A673 (cell line): ENCODE measurements at regions not wholly inside any gene's neighbourhood (a gene's known extent, or its start where the extent isn't known, plus 50 kb on each side); places are given as distances from the start of the nearest gene placed in this dataset.
A peak's percentile ranks its signal among the peaks of the same experiment; 100 is the strongest.

ENCODE experiments used
- BruUV-seq: library from RNA; stranded (reverse); fragments of 400-500 nt; replicated peaks from 2 replicates; lab custom pipeline; 2021; lab: Mats Ljungman, UMichigan
- CTCF ChIA-PET: fragments of 300-600 bp; sonication (Branson Sonifier 250); formaldehyde crosslinking; loops from one replicate; lab custom pipeline; 2022; ENCODE audit warnings: antibody characterized with exemption; lab: Charles Lee
- POLR2A ChIA-PET: fragments of 300-600 bp; sonication (Branson Sonifier 250); formaldehyde crosslinking; loops from one replicate; lab custom pipeline; 2022; ENCODE audit warnings: antibody characterized with exemption; ENCODE audit not compliant: low non-redundant PET; lab: Charles Lee
- DNase-seq: peaks from one replicate; pipeline ENCODE4 v3.0.0-alpha.2; 2015; ENCODE audit warnings: low spot score
- H3K27ac ChIP-seq: fragments of 200-600 bp; sonication (generic); 2 replicates; pipeline ENCODE4 v1.5.1; 2016; ENCODE audit warnings: mixed run types, low read depth, mild to moderate bottlenecking, mixed read lengths, antibody characterized with exemption, low read length; ENCODE audit not compliant: poor library complexity, severe bottlenecking
- H3K27me3 ChIP-seq: fragments of 200-600 bp; sonication (generic); replicated peaks from 2 replicates; pipeline ENCODE4 v1.6.1; 2017; ENCODE audit warnings: mixed run types, low read depth, mild to moderate bottlenecking, mixed read lengths, antibody characterized with exemption, low read length; ENCODE audit not compliant: insufficient read depth, poor library complexity
- H3K36me3 ChIP-seq: fragments of 200-600 bp; sonication (generic); 2 replicates; pipeline ENCODE4 v1.6.1; 2016; ENCODE audit warnings: mixed run types, mild to moderate bottlenecking, mixed read lengths, antibody characterized with exemption, low read length; ENCODE audit not compliant: insufficient read depth, poor library complexity, severe bottlenecking
- H3K4me1 ChIP-seq: fragments of 200-600 bp; sonication (generic); 2 replicates; pipeline ENCODE4 v1.6.1; 2017; ENCODE audit warnings: mixed run types, mild to moderate bottlenecking, mixed read lengths, antibody characterized with exemption, low read length; ENCODE audit not compliant: insufficient read depth, poor library complexity, severe bottlenecking
- H3K4me3 ChIP-seq: fragments of 200-600 bp; sonication (generic); 2 replicates; pipeline ENCODE4 v1.5.1; 2016; ENCODE audit warnings: low read depth, mixed run types, mild to moderate bottlenecking, mixed read lengths, low read length; ENCODE audit not compliant: poor library complexity, severe bottlenecking
- H3K9me3 ChIP-seq: fragments of 200-600 bp; sonication (generic); 2 replicates; pipeline ENCODE4 v1.6.1; 2016; ENCODE audit warnings: mixed run types, low read depth, mild to moderate bottlenecking, mixed read lengths, antibody characterized with exemption, low read length; ENCODE audit not compliant: poor library complexity, severe bottlenecking
- EZH2 ChIP-seq: fragments of 200-600 bp; sonication (generic); IDR thresholded peaks from 2 replicates; pipeline ENCODE4 v1.6.1; 2017; ENCODE audit warnings: borderline replicate concordance, low read depth, mild to moderate bottlenecking, mixed read lengths, antibody characterized with exemption, low read length; ENCODE audit not compliant: poor library complexity, severe bottlenecking
- intact Hi-C: fragments of 100-400 bp; cut with micrococcal nuclease; formaldehyde crosslinking; loops from one replicate; pipeline ENCODE4 v1.10.0; 2022; ENCODE audit not compliant: unreplicated experiment
- TF ChIP-seq, protein P1 (sequence below): fragments of 300-800, 200-600 bp; sonication (generic); conservative IDR thresholded peaks from 2 replicates; pipeline ENCODE4 v1.5.1; 2017; ENCODE audit warnings: low read depth, mild to moderate bottlenecking, antibody characterized with exemption, low read length, moderate library complexity, mixed read lengths

GRCh38 chr2:224173933-224174332, 134.8 kb upstream of the SERPINE2 start:
- Histone ChIP-seq H3K9me3 (no peaks in the 10 kb centered on the region), H3K27ac (no peak overlapping the region), H3K4me1 (peaks cover 23% of the 10 kb centered on the region), H3K36me3 (no peaks in the 10 kb centered on the region), H3K4me3 (no peak overlapping the region), H3K27me3 (no peaks in the 10 kb centered on the region)
- BruUV-seq = no TSS peak
- ChIA-PET POLR2A (interaction anchor here (0.7 kb wide), 1 partner anchor 19 kb away, joined by 3 read pairs; no protein-coding TSS in a partner anchor), CTCF (no interaction called here)
- intact Hi-C loops = no loop called here
- peak; percentile 83 for DNase-seq
- TF ChIP-seq EZH2 = no peak
- TF ChIP-seq, protein P1, sequence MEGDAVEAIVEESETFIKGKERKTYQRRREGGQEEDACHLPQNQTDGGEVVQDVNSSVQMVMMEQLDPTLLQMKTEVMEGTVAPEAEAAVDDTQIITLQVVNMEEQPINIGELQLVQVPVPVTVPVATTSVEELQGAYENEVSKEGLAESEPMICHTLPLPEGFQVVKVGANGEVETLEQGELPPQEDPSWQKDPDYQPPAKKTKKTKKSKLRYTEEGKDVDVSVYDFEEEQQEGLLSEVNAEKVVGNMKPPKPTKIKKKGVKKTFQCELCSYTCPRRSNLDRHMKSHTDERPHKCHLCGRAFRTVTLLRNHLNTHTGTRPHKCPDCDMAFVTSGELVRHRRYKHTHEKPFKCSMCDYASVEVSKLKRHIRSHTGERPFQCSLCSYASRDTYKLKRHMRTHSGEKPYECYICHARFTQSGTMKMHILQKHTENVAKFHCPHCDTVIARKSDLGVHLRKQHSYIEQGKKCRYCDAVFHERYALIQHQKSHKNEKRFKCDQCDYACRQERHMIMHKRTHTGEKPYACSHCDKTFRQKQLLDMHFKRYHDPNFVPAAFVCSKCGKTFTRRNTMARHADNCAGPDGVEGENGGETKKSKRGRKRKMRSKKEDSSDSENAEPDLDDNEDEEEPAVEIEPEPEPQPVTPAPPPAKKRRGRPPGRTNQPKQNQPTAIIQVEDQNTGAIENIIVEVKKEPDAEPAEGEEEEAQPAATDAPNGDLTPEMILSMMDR = no peak

GRCh38 chr2:224173210-224173609, 134.1 kb upstream of the SERPINE2 start:
- Histone ChIP-seq H3K4me3 (no peak overlapping the region), H3K27ac (no peak overlapping the region), H3K9me3 (no peaks in the 10 kb centered on the region), H3K36me3 (no peaks in the 10 kb centered on the region), H3K4me1 (peaks cover 23% of the 10 kb centered on the region), H3K27me3 (no peaks in the 10 kb centered on the region)
- intact Hi-C loops = no loop called here
- ChIA-PET POLR2A (interaction anchor here (0.7 kb wide), 1 partner anchor 18 kb away, joined by 3 read pairs; no protein-coding TSS in a partner anchor), CTCF (no interaction called here)
- TF ChIP-seq, protein P1 = no peak
- TF ChIP-seq EZH2 = no peak
- DNase-seq = peak; percentile 41
- no TSS peak for BruUV-seq

DNA sequence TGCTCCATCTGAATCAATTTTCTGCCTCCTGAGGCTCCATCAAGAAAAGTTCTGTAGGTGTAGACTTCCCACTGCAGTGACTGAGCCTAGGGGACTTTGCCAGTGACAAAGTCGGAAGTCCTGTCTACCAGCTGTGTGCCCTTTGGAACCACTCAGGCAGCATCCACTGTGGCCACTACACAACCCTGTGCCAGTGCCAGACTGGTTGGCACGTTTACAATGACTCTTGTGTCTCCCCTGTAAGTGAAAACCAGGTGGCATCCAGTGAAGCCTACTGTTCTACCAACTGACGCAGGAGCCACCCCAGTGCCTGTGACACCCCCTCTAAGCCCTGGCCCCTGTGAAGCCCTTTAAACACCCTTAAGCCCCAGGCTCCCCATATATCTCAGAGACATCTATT, 132.1 kb upstream of the SERPINE2 start:
- peaks cover 23% of the 10 kb centered on the region for H3K4me1 ChIP-seq
- no peaks in the 10 kb centered on the region for H3K9me3 ChIP-seq
- H3K27me3 ChIP-seq = no peaks in the 10 kb centered on the region
- POLR2A ChIA-PET = no interaction called here
- no peak overlapping the region for H3K27ac ChIP-seq
- no peaks in the 10 kb centered on the region for H3K36me3 ChIP-seq
- intact Hi-C loops = no loop called here
- CTCF ChIA-PET = no interaction called here
- BruUV-seq = no TSS peak
- TF ChIP-seq EZH2 = no peak
- TF ChIP-seq, protein P1 = no peak
- no peak overlapping the region for H3K4me3 ChIP-seq
- DNase-seq = no peak
